Fibroblast of lung (primary cell): ENCODE measurements at regions not wholly inside any gene's neighbourhood (a gene's known extent, or its start where the extent isn't known, plus 50 kb on each side); places are given as distances from the start of the nearest gene placed in this dataset.

Experiments used
- DNase-seq, 2 donors: peaks; one replicate each; pipeline versions ENCODE4 v3.0.0 to v3.0.0-alpha.2; 2010; ENCODE audit warnings: low read depth in 2 of 2
- H2AFZ ChIP-seq: 2 replicates; pipeline ENCODE4 v1.5.1; 2012; ENCODE audit warnings: low read length, control low read depth, inconsistent platforms
- H3K27ac ChIP-seq: 2 replicates; pipeline ENCODE4 v1.5.1; 2011; ENCODE audit warnings: low read length, control low read depth; ENCODE audit not compliant: insufficient read depth
- H3K27me3 ChIP-seq: 2 replicates; pipeline ENCODE4 v1.5.1; 2011; ENCODE audit warnings: mild to moderate bottlenecking, low read length; ENCODE audit not compliant: control insufficient read depth, insufficient read depth
- H3K36me3 ChIP-seq: 2 replicates; pipeline ENCODE4 v1.5.1; 2011; ENCODE audit warnings: low read length; ENCODE audit not compliant: control insufficient read depth, insufficient read depth
- H3K4me1 ChIP-seq: 2 replicates; pipeline ENCODE4 v1.5.1; 2011; ENCODE audit warnings: low read length; ENCODE audit not compliant: control insufficient read depth, insufficient read depth; ENCODE audit errors: extremely low read depth
- H3K4me2 ChIP-seq: 2 replicates; pipeline ENCODE4 v1.5.1; 2011; ENCODE audit warnings: low read length, control low read depth; ENCODE audit not compliant: insufficient read depth; ENCODE audit errors: extremely low read depth
- H3K4me3 ChIP-seq, 4 experiments: fragments of 200-600 bp in 1 of 4; sonication (generic) in 1 of 4; replicated peaks in 1 of 4; 2 replicates each; pipeline ENCODE4 v1.5.1; 2011 to 2016; ENCODE audit warnings: low read length in 4 of 4, low read depth in 3 of 4, mild to moderate bottlenecking in 3 of 4, control low read depth in 2 of 4, inconsistent platforms in 1 of 4, mixed read lengths in 1 of 4; ENCODE audit not compliant: insufficient read depth in 1 of 4; ENCODE audit errors: control extremely low read depth in 1 of 4
- H3K79me2 ChIP-seq: 2 replicates; pipeline ENCODE4 v1.5.1; 2012; ENCODE audit warnings: mild to moderate bottlenecking, low read length, inconsistent platforms; ENCODE audit not compliant: control insufficient read depth, insufficient read depth
- H3K9ac ChIP-seq: 2 replicates; pipeline ENCODE4 v1.5.1; 2011; ENCODE audit warnings: mild to moderate bottlenecking, low read length, control low read depth; ENCODE audit not compliant: insufficient read depth
- H3K9me3 ChIP-seq: 2 replicates; pipeline ENCODE4 v1.5.1; 2012; ENCODE audit warnings: low read depth, low read length; ENCODE audit not compliant: control insufficient read depth, insufficient read depth
- H4K20me1 ChIP-seq: 2 replicates; pipeline ENCODE4 v1.5.1; 2011; ENCODE audit warnings: low read length; ENCODE audit not compliant: control insufficient read depth, insufficient read depth; ENCODE audit errors: extremely low read depth
- EZH2 ChIP-seq: IDR thresholded peaks from 2 replicates; pipeline ENCODE4 v1.5.1; 2012; ENCODE audit warnings: low read length, control low read depth, mild to moderate bottlenecking; ENCODE audit errors: missing control alignments
- TF ChIP-seq, protein P1 (sequence below), 2 donors: IDR thresholded peaks in 1 of 2; conservative IDR thresholded peaks in 1 of 2; 1 replicate in 1 of 2; 2 replicates in 1 of 2; pipeline ENCODE4 v1.5.1; 2011 to 2012; ENCODE audit warnings: low read length in 2 of 2, control low read depth in 1 of 2, inconsistent platforms in 1 of 2, low read depth in 1 of 2, mild to moderate bottlenecking in 1 of 2

DNA sequence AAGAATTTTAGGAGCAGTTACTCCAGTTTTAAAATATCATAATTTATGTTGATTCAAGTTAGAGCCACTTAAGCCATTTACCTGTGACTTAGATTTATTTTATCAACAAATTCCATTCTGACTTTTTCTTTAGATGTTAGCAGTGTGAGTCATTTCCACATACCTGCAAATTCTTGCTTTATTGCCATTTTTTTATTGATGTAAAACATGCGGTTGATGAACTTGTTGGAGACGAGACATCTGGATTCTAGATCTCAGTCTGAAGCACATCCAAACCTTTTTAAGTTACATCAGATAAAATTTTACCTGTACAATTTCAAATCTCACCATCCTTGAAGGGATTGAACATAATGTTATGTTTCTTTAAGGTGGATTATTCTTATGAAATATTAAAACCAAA, 240.9 kb downstream of the IRX1 start:
- H3K27ac ChIP-seq: no peak overlapping the region
- no peaks in the 10 kb centered on the region for H3K36me3 ChIP-seq
- H3K9me3 ChIP-seq: no peaks in the 10 kb centered on the region
- no peaks in the 10 kb centered on the region for H4K20me1 ChIP-seq
- H3K27me3 ChIP-seq: no peaks in the 10 kb centered on the region
- TF ChIP-seq, protein P1, sequence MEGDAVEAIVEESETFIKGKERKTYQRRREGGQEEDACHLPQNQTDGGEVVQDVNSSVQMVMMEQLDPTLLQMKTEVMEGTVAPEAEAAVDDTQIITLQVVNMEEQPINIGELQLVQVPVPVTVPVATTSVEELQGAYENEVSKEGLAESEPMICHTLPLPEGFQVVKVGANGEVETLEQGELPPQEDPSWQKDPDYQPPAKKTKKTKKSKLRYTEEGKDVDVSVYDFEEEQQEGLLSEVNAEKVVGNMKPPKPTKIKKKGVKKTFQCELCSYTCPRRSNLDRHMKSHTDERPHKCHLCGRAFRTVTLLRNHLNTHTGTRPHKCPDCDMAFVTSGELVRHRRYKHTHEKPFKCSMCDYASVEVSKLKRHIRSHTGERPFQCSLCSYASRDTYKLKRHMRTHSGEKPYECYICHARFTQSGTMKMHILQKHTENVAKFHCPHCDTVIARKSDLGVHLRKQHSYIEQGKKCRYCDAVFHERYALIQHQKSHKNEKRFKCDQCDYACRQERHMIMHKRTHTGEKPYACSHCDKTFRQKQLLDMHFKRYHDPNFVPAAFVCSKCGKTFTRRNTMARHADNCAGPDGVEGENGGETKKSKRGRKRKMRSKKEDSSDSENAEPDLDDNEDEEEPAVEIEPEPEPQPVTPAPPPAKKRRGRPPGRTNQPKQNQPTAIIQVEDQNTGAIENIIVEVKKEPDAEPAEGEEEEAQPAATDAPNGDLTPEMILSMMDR (conservative IDR thresholded peaks at IDR 0.05 in 1 of 2, IDR thresholded peaks at IDR 0.05 in 1 of 2; ENCODE audit: low read depth in 1 of 2, low read length in 2 of 2): no peak
- TF ChIP-seq EZH2: no peak
- H2AFZ ChIP-seq: no peak overlapping the region
- no peaks in the 10 kb centered on the region for H3K4me1 ChIP-seq
- H3K9ac ChIP-seq: no peak overlapping the region
- no peak for DNase-seq
- H3K4me3 ChIP-seq: no peak overlapping the region
- no peak overlapping the region for H3K4me2 ChIP-seq
- no peaks in the 10 kb centered on the region for H3K79me2 ChIP-seq

DNA sequence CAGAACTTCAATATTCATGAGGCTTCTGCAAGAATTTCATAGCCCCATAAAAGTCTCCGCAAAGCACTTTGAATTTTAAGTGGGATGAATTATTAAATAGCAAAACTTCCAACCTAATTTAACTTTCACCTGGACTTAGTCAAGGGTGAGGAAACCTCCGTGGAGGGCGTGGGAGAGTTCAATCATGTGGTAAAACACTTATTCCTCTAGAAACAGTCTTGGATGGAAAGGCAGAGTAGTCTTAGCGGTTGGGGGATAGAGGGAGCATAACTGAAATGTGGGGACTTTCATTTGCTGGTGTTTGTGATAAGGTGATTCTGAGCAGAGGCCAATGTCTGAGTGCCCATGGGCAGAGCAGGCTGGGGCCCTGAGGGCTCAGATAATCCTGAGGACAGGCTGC, 241.9 kb downstream of the IRX1 start:
- Histone ChIP-seq H3K4me3 (no peak overlapping the region), H3K9ac (no peak overlapping the region), H3K4me2 (no peak overlapping the region), H3K27ac (no peak overlapping the region), H2AFZ (no peak overlapping the region), H3K27me3 (no peaks in the 10 kb centered on the region), H3K79me2 (no peaks in the 10 kb centered on the region), H3K9me3 (no peaks in the 10 kb centered on the region), H3K4me1 (no peaks in the 10 kb centered on the region), H4K20me1 (no peaks in the 10 kb centered on the region), H3K36me3 (no peaks in the 10 kb centered on the region)
- DNase-seq: no peak
- TF ChIP-seq EZH2: no peak
- TF ChIP-seq, protein P1 (conservative IDR thresholded peaks at IDR 0.05 in 1 of 2, IDR thresholded peaks at IDR 0.05 in 1 of 2; ENCODE audit: low read depth in 1 of 2, low read length in 2 of 2): no peak

DNA sequence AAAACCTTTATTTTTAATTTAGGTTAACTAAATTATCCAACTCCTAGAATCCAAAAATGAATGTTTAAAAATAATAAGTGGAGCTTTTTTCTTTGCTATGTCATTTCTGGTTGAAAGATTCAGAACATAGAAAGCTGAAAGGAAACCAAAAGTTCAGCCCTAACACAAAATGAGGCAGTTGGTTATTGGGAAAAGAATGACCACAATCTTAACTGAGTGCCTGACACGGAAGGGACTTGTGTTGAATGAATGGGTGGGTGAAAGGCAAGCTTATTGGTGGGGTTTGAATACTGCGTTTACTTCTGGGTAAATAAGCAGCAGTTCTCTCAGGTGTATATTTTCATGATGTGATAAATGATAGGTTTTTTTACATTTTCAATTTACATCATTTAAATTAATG, 243.5 kb downstream of the IRX1 start:
- no peaks in the 10 kb centered on the region for H3K9me3 ChIP-seq
- no peaks in the 10 kb centered on the region for H3K4me1 ChIP-seq
- H2AFZ ChIP-seq: no peak overlapping the region
- no peak overlapping the region for H3K9ac ChIP-seq
- no peaks in the 10 kb centered on the region for H3K79me2 ChIP-seq
- H4K20me1 ChIP-seq: no peaks in the 10 kb centered on the region
- H3K36me3 ChIP-seq: no peaks in the 10 kb centered on the region
- H3K4me2 ChIP-seq: no peak overlapping the region
- DNase-seq: no peak
- no peaks in the 10 kb centered on the region for H3K27me3 ChIP-seq
- TF ChIP-seq EZH2: no peak
- TF ChIP-seq, protein P1 (conservative IDR thresholded peaks at IDR 0.05 in 1 of 2, IDR thresholded peaks at IDR 0.05 in 1 of 2; ENCODE audit: low read depth in 1 of 2, low read length in 2 of 2): no peak
- no peak overlapping the region for H3K27ac ChIP-seq
- H3K4me3 ChIP-seq: no peak overlapping the region
